ENCODE measurements at regions not wholly inside any gene's neighbourhood (a gene's known extent, or its start where the extent isn't known, plus 50 kb on each side); places are given as distances from the start of the nearest gene placed in this dataset.

DNA sequence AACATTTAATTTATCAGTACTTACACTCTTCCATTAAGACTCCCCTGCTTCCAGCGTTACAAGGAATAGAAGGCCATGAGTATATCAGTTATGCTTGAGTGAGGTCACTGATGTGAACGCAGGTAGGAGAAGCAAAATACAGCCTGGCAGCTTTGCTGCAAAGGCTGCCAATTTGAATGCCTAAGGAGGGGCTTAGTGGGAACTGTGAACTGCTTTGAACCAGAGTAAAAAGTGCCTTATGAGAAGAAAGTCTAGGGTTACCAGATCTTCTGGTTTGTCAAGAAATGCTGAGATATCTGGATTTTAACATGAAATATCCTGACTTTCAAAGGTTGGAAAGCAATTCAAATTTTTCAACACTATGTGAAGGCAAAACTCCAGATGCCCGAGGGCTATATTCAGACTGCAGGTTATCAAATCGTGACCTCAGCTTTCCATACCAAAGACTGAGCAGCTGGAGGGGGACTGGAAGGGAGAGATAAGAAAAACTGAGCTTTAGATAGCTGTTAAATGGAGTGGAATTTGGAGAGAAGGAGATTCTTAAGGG, 446.3 kb upstream of the NECTIN3 start:
- TF ChIP-seq PHF21A (IDR thresholded peaks at IDR 0.05; ENCODE audit: borderline replicate concordance, low read depth) (no peak), YY1 (IDR thresholded peaks at IDR 0.05; ENCODE audit: borderline replicate concordance in 1 of 3, control insufficient read depth in 1 of 3, extremely low read depth in 1 of 3, insufficient read depth in 3 of 3, insufficient read length in 1 of 3, insufficient replicate concordance in 2 of 3, low read depth in 1 of 3, low read length in 2 of 3) (no peak), ZEB2 (IDR thresholded peaks at IDR 0.05) (no peak), CBX3 (IDR thresholded peaks at IDR 0.05; ENCODE audit: borderline replicate concordance in 1 of 2, low read length in 2 of 2) (no peak), ZBTB26 (CRISPR knock-in tag; IDR thresholded peaks at IDR 0.05) (no peak), MEF2D (tag; conservative IDR thresholded peaks at IDR 0.05; ENCODE audit: low read depth) (no peak), POLR2A (conservative IDR thresholded peaks at IDR 0.05) (no peak), DNMT1 (IDR thresholded peaks at IDR 0.05) (no peak), RBM17 (IDR thresholded peaks at IDR 0.05; ENCODE audit: borderline replicate concordance, low read depth, low read length) (no peak)

Measured in K562 (cell line).